Body of pancreas (tissue), 4 donors: ENCODE measurements at regions not wholly inside any gene's neighbourhood (a gene's known extent, or its start where the extent isn't known, plus 50 kb on each side); places are given as distances from the start of the nearest gene placed in this dataset.

Source experiments
- ATAC-seq: fragments of 150-250 bp; one replicate; pipeline ENCODE4 v1.9.1; 2016
- DNase-seq, 4 donors: peaks; one replicate each; pipeline ENCODE4 v3.0.0-alpha.2; 2019
- H3K27ac ChIP-seq, 4 donors: fragments of 200-600 bp; sonication (generic); 1 replicate in 3 of 4; 2 replicates in 1 of 4; pipeline versions ENCODE4 v1.5.1 to v1.6.1; 2016 to 2019; ENCODE audit warnings: mild to moderate bottlenecking in 1 of 4, mixed read lengths in 1 of 4, moderate library complexity in 1 of 4
- H3K27me3 ChIP-seq, 2 donors: fragments of 200-600 bp; sonication (generic); one replicate each; pipeline ENCODE4 v1.6.0; 2016; ENCODE audit warnings: mild to moderate bottlenecking in 1 of 2
- H3K36me3 ChIP-seq, 2 donors: fragments of 200-600 bp; sonication (generic); replicated peaks in 1 of 2; 2 replicates each; pipeline ENCODE4 v1.5.1; 2016; ENCODE audit warnings: low read depth in 2 of 2; ENCODE audit not compliant: insufficient read depth in 1 of 2
- H3K4me1 ChIP-seq: fragments of 200-600 bp; sonication (generic); one replicate; pipeline ENCODE4 v1.6.0; 2016
- H3K4me3 ChIP-seq, 2 donors: fragments of 200-600 bp; sonication (generic); 1 replicate in 1 of 2; 2 replicates in 1 of 2; pipeline ENCODE4 v1.5.1; 2016 to 2019
- H3K9me3 ChIP-seq, 3 donors: fragments of 200-600 bp; sonication (generic); 1 replicate in 2 of 3; 2 replicates in 1 of 3; pipeline ENCODE4 v1.5.1; 2016
- CTCF ChIP-seq, 7 experiments: fragments of 450-650 bp in 4 of 7; fragments of 200-600 bp in 3 of 7; sonication (generic) in 3 of 7; IDR thresholded peaks; one replicate each; pipeline ENCODE4 v1.5.1; 2016 to 2019; ENCODE audit warnings: antibody characterized with exemption in 7 of 7
- POLR2A ChIP-seq, 3 donors: fragments of 450-650 bp; IDR thresholded peaks; one replicate each; pipeline ENCODE4 v1.6.1; 2016; ENCODE audit warnings: antibody characterized with exemption in 3 of 3, mild to moderate bottlenecking in 2 of 3
- WGBS, 2 donors: methylation state at CpG; one replicate each; pipeline ENCODE4 v1.1.5; 2017; 5-methylcytosine and 5-hydroxymethylcytosine counted together
- intact Hi-C: fragments of 100-400 bp; cut with DNase I; formaldehyde crosslinking; loops from one replicate; pipeline ENCODE4 v1.15.1; 2023

GRCh38 chr7:68200051-68200670 lies 1203.5 kb downstream of the TYW1 start:
- TF ChIP-seq POLR2A (IDR thresholded peaks at IDR 0.05) (no peak), CTCF (IDR thresholded peaks at IDR 0.05) (no peak)
- 69 to 70% methylated on average over 12 of the region's 12 CpGs for WGBS, 2 donors

GRCh38 chr7:68203251-68203650 lies 1206.6 kb downstream of the TYW1 start:
- intact Hi-C loops, result no loop called here
- Histone ChIP-seq H3K4me1 (no peaks in the 10 kb centered on the region), H3K27me3 (no peaks in the 10 kb centered on the region), H3K4me3 (no peak overlapping the region), H3K9me3 (no peaks in the 10 kb centered on the region), H3K27ac (no peak overlapping the region), H3K36me3 (no peaks in the 10 kb centered on the region)
- TF ChIP-seq CTCF (IDR thresholded peaks at IDR 0.05) (no peak), POLR2A (IDR thresholded peaks at IDR 0.05) (no peak)
- WGBS, 2 donors, result 27 to 37% methylated on average over 8 of the region's 8 CpGs
- no peak for ATAC-seq
- DNase-seq, result no peak

More at GRCh38 chr7:68200051-68200670, 1203.5 kb downstream of the TYW1 start:
- H3K4me3 ChIP-seq, result no peak overlapping the region
- H3K9me3 ChIP-seq, result no peaks in the 10 kb centered on the region
- H3K27ac ChIP-seq, result no peak overlapping the region
- H3K36me3 ChIP-seq, result no peaks in the 10 kb centered on the region
- DNase-seq, result no peak
- no peaks in the 10 kb centered on the region for H3K4me1 ChIP-seq
- H3K27me3 ChIP-seq, result no peaks in the 10 kb centered on the region
- ATAC-seq, result no peak
- intact Hi-C loops, result no loop called here

DNA sequence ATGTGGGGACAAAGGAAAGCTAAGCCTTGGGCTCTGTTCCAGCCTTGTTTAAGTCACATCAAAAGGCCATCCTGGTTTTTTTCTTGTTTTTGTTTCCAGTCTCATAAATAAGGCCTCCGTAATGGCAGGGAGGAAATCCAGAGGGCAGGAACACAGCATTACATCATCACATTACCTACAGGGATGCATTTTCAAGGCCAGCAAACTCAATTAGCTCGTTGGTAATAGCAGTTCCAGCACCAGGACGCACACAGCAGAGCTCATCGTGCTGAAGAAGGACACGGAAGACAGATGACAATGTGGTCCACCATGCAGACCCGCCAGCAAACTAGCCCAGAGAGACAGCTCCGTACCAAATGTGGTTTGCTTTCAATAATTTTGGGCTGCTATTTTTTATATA lies 1209.2 kb downstream of the TYW1 start:
- no peak overlapping the region for H3K27ac ChIP-seq
- DNase-seq (no peak), ATAC-seq (no peak)
- no peaks in the 10 kb centered on the region for H3K36me3 ChIP-seq
- no peak for TF ChIP-seq CTCF (IDR thresholded peaks at IDR 0.05)
- TF ChIP-seq POLR2A (IDR thresholded peaks at IDR 0.05), result no peak
- no peaks in the 10 kb centered on the region for H3K27me3 ChIP-seq
- H3K4me3 ChIP-seq, result no peak overlapping the region
- H3K9me3 ChIP-seq, result no peaks in the 10 kb centered on the region
- no peaks in the 10 kb centered on the region for H3K4me1 ChIP-seq
- intact Hi-C loops, result no loop called here
- 41 to 48% methylated on average over 7 of the region's 7 CpGs for WGBS, 2 donors

- Histone ChIP-seq H3K27ac (no peak overlapping the region), H3K27me3 (no peaks in the 10 kb centered on the region), H3K9me3 (no peaks in the 10 kb centered on the region), H3K36me3 (no peaks in the 10 kb centered on the region), H3K4me3 (no peak overlapping the region), H3K4me1 (no peaks in the 10 kb centered on the region)
- ATAC-seq (no peak), DNase-seq (no peak)
- 78 to 89% methylated on average over 4 to 11 of the region's 11 CpGs for WGBS, 2 donors
- intact Hi-C loops, result no loop called here
- TF ChIP-seq POLR2A (IDR thresholded peaks at IDR 0.05) (no peak), CTCF (IDR thresholded peaks at IDR 0.05) (no peak)
Measured at GRCh38 chr7:68206946-68207485, 1210.4 kb downstream of the TYW1 start.

GRCh38 chr7:68207676-68208075 lies 1211.0 kb downstream of the TYW1 start:
- H3K4me1 ChIP-seq, result no peaks in the 10 kb centered on the region
- H3K4me3 ChIP-seq, result no peak overlapping the region
- no peak overlapping the region for H3K27ac ChIP-seq
- no peak for TF ChIP-seq POLR2A (IDR thresholded peaks at IDR 0.05)
- no peak for TF ChIP-seq CTCF (IDR thresholded peaks at IDR 0.05)
- no peaks in the 10 kb centered on the region for H3K27me3 ChIP-seq
- WGBS, 2 donors, result 82 to 85% methylated on average over 8 of the region's 8 CpGs
- ATAC-seq, result no peak
- H3K36me3 ChIP-seq, result no peaks in the 10 kb centered on the region
- no peak for DNase-seq
- H3K9me3 ChIP-seq, result no peaks in the 10 kb centered on the region
- intact Hi-C loops, result no loop called here
